ENCODE measurements at regions not wholly inside any gene's neighbourhood (a gene's known extent, or its start where the extent isn't known, plus 50 kb on each side); places are given as distances from the start of the nearest gene placed in this dataset.

DNA sequence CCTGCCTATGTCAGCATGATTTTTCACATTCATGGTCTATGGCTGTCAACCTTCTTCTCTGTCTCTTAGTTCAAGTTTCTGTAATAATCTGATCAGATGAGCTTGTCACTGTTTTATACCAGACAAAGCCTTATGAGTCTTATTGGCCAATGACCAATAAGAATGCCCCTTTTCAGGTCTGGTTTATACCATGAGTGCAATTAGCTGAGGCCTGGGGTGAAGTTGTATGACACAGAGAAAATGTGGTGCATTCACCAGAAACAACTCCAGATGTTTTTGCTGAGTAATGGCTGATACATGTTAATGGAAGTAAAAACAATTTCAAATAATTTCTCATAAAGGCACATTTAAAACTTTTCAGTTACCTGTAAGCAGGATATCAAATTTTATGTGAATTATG lies 218.6 kb upstream of the CDH8 start:
- DNase-seq (ENCODE audit: low read depth) = no peak
- no peak overlapping the region for H3K4me3 ChIP-seq (ENCODE audit: low read depth, low read length)

DNA sequence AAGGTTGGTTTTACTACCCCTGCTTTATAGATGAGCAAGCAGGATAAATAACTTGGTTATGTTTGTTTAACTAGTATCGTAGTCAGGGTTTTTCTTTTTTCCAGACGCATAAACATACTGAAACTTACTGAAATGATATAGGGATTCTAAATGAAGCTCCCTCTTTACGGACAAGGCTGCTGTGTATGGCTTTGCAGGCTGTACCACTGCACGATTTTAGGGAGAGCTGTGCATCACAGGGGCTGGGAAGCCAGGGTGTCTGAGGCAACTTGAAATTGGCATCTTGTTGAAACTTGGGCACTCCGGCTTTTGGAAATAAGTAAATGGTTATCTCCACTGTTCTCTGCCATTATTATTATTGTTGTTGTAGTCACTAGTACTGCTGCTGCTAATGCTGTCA lies 218.1 kb upstream of the CDH8 start:
- no peak for DNase-seq (ENCODE audit: low read depth)
- no peak overlapping the region for H3K4me3 ChIP-seq (ENCODE audit: low read depth, low read length)

DNA sequence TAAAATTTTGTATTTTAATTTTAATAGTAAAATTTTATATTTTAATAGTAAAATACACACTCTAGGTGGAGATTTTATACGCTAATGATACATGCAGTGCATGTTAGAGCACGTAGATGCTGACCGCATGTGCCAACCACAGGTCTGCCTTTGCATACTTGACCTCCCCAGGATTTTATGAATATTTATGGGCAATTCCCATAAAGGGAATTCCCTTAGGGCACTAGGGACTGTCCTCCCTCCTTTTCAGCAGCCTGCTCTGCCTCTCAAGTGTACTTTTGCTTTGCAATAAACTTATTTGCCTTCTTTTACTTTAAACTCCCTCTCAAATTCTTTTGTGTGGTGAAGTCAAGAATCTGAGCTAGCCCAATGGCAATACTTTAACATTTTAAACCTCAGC lies 217.7 kb upstream of the CDH8 start:
- H3K4me3 ChIP-seq (ENCODE audit: low read depth, low read length) = no peak overlapping the region
- no peak for DNase-seq (ENCODE audit: low read depth)

DNA sequence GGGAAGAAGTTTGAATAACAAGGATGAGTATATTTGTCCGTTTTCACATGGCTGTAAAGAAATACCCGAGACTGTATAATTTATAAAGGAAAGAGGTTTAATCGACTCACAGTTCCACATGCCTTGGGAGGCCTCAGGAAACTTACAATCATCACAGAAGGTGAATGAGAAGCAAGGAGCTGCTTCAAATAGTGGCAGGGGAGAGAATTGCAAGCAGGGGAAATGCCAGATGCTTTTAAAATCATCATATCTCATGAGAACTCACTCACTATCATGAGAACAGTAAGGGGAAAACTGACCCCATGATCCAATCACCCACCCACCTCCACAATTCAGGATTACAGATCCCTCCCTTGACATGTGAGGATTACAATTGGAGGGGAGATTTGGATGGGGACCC lies 212.8 kb upstream of the CDH8 start:
- no peak for DNase-seq (ENCODE audit: low read depth)
- no peak overlapping the region for H3K4me3 ChIP-seq (ENCODE audit: low read depth, low read length)

DNA sequence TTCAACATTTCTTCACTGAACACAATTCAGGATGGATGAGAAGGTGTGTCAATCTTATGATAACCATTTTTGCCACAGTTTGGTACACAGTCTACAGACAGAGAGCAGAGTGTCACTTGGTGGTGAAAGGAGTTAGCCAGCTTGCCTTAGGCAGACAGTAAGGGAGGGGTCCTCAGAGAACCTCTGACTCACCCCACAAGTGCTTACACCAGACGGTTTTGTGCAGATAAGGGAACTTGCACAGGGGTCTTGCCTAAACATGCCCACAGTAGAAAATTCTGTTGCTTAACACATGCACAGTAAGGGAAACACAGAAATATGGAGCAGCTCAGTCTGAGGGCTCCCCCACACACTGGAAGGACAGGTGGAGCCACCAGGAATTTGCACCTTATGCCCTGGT lies 204.5 kb upstream of the CDH8 start:
- no peak overlapping the region for H3K4me3 ChIP-seq (ENCODE audit: low read depth, low read length)
- no peak for DNase-seq (ENCODE audit: low read depth)

DNA sequence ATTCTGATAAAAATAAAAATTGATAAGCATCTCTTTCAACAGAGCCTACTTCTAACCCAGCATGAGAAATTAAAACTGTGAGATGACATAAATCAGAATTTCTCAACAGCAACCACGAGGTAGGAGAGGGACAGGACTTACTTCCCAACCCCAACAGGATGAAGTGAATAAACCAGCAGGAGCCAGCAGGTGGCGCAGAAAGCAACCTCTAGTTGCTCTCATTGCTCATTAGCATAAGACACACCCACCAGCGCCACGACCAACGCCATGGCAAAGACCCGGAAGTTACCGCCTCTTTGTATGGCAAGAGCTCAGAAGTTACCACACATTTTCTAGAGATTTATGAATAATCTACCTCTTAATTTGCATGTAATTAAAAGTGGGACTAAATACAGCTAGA lies 189.4 kb upstream of the CDH8 start:
- no peak overlapping the region for H3K4me3 ChIP-seq (ENCODE audit: low read depth, low read length)
- DNase-seq (ENCODE audit: low read depth) = no peak

DNA sequence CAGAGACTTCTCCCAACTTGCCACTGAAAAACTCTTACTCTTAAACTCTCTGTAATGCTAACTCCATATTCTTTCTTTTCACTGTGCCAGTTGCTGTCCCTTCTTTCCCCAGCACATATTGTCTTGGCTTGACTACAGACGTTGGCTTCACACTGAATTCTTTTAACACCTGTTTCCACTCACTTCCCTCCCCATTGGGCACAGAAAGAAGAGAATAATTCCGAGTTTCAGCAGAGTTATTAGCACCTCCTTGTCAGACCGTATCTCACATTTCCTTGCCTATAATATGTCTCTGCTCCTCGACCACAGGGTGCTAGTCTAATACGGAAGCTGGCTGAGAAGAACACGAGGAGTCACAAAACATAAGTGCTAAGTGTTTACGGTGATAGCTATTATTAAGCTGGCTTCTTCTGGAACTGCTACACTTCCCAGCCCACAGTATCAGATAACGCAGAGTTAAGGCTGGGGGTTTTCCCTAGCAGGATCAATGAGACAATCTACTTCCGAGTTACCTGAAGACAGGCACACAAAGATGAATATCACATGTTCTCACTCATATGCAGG lies 188.5 kb upstream of the CDH8 start:
- DNase-seq (ENCODE audit: low read depth) = no peak
- H3K4me3 ChIP-seq (ENCODE audit: low read depth, low read length) = no peak overlapping the region

DNA sequence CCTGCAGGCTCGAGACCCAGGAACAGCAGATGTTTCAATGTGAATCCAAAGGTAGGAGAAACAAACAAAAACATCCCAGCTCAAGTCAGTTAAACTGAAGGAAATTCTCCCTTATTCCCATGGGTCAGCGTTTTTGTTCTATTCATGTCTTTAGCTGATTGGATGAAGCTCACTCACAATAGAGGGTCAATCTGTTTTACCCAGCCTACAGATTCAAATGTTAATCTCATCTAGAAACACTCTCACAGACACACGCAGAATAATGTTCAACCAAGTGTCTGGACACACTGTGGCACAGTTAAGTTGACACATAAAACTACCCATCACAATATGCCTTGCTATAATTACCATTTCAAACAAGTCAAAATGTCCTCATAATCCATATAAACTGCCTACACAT lies 180.6 kb upstream of the CDH8 start:
- no peak overlapping the region for H3K4me3 ChIP-seq (ENCODE audit: low read depth, low read length)
- no peak for DNase-seq (ENCODE audit: low read depth)

DNA sequence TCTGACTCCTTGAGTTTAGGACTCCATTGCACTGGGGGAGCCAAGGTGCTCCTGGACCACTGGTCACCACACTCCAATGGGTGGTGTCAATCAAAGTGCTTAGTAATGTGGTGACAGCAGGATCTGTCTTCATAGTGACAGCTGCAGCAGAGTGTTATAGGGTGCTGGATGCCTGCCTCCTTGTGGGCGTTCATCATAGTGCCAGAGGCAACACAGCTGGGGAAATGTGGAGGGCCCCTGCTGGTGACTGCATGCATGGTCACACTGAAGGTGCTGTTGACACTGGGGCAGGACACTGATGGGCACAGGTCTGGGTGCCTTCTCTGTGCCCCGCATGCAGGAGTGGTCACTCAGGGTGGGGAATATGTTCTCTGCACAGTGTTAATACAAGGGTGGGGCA lies 177.5 kb upstream of the CDH8 start:
- DNase-seq (ENCODE audit: low read depth) = no peak
- no peak overlapping the region for H3K4me3 ChIP-seq (ENCODE audit: low read depth, low read length)

DNA sequence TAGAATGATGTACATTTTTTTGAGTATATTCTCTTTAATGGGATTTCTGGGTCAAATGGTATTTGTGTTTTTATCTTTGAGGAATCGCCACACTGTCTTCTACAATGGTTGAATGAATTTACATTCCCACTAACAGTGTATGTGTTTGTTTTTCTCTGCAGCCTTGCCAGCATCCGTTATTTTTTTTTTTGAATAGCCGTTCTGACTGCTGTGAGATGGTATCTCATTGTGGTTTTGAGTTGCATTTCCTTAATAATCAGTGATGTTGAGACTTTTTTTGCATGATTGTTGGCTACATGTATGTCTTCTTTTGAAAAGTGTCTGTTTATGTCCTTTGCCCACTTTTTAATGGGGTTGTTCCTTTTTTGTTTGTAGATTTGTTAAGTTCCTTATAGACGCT lies 172.7 kb upstream of the CDH8 start:
- DNase-seq (ENCODE audit: low read depth) = no peak
- no peak overlapping the region for H3K4me3 ChIP-seq (ENCODE audit: low read depth, low read length)

DNA sequence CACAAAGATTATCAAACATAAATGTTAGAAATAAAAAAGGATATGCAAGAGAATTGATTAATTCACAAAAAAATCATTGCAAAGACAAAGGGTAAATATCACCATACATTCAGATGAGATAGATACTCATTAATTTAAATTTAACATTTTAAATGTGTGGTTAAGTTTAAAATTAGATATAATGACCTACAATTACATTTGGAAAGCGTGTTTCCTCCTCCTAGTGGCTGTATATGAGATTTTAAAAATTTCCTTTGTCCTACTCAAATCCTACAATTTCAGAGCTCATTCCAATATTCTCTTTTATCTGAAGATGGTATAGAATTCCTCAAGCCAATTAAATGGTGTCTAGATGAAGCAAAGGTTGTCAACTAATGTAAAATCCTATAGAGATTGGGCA lies 169.2 kb upstream of the CDH8 start:
- DNase-seq (ENCODE audit: low read depth) = no peak
- H3K4me3 ChIP-seq (ENCODE audit: low read depth, low read length) = no peak overlapping the region

DNA sequence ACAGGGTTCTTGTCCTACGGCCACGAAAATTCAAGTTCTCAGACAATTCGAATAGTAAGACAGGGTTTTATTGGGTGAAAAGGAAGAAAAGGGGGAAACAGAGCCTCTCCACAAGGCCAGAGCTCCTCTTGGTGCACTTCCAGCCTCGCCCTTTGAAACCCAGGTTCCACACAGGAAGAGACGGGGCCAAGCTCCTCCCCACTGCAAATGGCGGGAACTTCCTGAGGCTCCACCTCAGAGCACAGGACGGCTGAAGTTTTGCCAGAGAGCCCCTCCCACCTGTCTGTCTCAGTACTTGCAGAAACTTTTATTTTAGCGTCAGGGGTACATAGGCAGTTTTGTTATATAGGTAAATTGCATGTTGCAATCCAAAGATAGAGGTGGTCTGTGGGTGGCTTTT lies 165.7 kb upstream of the CDH8 start:
- H3K4me3 ChIP-seq (ENCODE audit: low read depth, low read length) = no peak overlapping the region
- no peak for DNase-seq (ENCODE audit: low read depth)

DNA sequence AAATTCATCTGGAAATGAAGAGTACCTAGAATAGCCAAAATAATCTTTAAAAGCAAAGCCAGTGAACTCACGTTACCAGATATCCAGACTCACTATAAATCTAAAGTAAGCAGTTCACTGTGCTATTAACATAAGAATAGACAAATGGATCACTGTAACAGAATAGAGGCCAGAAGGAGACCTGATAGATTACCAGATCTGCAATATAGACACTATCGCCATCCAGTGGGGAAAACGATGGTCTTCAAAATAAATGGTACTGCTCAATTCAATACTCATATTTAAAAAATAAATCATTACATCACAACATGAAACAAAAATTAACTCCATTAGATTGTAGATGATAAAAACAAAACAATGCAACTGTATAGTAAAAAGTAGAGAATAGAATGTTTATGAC lies 158.6 kb upstream of the CDH8 start:
- H3K4me3 ChIP-seq (ENCODE audit: low read depth, low read length) = no peak overlapping the region
- DNase-seq (ENCODE audit: low read depth) = no peak

DNA sequence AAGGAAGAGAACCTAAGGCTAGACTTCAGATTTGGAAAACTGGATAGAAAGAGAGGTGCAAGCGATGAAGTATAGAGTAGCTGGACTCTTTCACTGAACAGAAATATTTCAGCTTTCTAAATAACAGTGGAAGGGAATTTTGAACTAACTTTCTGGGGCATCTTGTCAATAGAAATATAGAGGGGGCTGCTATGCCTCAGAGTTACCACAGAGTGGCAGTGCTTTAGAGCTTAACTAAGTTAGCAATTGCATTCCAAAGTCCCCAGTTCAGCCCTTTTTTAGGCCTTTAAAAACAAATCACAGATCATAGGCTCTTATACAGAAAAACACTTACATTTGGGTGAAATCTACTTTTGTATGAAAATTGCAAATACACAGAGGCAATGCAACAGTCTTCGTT lies 154.2 kb upstream of the CDH8 start:
- no peak for DNase-seq (ENCODE audit: low read depth)
- no peak overlapping the region for H3K4me3 ChIP-seq (ENCODE audit: low read depth, low read length)

DNA sequence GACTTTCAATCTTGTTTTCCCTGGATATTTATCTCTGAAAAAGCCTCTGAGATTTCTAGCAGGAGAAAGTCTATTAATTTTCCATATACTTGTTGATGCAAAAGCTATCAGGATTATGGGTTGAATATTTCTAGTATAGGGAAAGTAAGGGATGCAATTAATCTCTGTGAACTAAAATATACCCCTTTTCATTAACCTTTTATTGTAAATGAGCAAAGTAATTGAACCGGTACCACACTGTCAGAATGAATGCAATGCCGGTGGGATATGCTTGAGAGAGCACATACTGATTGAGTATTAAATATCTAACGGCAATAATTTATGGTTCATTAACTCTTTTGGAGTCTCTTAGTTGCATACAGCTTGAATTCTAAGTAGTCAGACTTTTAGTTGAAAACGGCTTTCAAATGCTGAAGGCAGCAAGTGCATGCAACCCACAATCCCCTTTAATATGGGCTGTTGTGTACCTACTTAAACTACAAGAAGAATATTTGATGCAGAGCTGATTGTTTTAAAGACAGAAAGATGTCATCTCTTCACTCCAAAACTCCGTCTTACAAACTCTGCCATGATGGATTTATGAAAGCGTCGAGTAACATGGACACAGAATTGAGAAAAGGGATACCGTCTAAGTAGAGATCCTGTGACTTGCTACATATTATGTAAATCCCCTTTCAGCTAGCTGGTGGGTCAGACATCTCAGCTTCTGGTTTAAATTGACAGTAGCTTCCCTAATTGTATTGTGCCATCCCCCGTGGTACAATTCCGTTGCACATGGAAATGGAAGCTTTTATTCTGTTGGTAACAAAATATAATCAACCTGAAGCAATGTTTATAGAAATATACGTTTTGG lies 141.3 kb upstream of the CDH8 start:
- no peak for DNase-seq (ENCODE audit: low read depth)
- H3K4me3 ChIP-seq (ENCODE audit: low read depth, low read length) = no peak overlapping the region

DNA sequence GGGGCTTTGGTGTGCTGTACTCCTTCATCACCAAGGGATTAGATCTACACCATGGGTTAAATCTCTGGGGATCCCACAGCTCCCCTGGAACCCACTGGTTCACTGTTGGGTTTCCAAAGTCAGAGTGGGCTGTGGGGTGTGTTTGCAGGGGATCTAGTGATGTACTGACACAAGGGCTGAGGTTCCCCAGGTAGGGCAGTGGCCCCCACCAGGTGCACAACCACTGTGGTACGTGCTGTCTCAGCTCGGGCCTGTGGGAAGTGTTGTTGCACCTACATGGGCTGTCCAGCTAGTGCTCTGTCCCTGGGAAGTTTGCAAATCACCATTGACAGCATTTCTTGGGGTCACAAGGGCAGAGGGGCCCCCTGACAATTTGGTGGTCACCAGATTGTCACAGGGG lies 134.4 kb upstream of the CDH8 start:
- no peak overlapping the region for H3K4me3 ChIP-seq (ENCODE audit: low read depth, low read length)
- no peak for DNase-seq (ENCODE audit: low read depth)

DNA sequence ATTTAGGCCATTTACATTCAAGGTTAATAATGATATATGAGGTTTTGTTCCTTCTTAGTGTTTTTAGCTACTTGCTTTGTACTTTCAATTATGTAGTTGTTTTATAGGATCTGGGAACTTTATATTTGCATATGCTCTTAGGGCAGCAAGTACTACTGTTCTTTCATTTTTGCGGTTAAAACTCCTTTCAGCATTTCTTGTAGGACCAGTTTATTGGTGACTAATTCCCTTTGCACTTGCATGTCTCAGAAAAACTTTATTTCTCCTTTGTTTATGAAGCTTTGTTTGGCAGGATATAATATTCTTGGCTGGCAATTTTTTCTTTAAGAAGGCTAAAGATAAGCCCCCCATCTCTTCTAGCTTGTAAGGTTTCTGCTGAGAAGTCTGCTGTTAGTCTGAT lies 131.3 kb upstream of the CDH8 start:
- no peak for DNase-seq (ENCODE audit: low read depth)
- H3K4me3 ChIP-seq (ENCODE audit: low read depth, low read length) = no peak overlapping the region

DNA sequence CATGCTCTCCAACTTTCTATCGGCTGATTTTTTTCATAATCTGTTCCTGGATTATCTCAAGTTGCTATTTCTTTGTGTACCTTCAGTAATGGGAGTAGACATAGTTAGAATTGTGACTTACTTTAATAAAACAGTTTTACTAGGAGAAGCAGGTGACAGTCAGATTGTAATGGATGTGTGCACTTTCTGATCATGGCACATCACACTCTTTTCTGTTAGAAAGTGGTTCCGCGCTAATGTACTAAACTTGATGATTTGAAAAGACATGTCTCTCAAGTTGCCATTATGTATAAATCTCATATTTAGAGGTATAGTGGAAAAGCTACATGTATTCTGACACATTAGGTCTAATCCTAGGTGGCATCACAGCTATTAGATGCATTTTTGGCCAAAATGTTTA lies 121.3 kb upstream of the CDH8 start:
- no peak for DNase-seq (ENCODE audit: low read depth)
- no peak overlapping the region for H3K4me3 ChIP-seq (ENCODE audit: low read depth, low read length)

DNA sequence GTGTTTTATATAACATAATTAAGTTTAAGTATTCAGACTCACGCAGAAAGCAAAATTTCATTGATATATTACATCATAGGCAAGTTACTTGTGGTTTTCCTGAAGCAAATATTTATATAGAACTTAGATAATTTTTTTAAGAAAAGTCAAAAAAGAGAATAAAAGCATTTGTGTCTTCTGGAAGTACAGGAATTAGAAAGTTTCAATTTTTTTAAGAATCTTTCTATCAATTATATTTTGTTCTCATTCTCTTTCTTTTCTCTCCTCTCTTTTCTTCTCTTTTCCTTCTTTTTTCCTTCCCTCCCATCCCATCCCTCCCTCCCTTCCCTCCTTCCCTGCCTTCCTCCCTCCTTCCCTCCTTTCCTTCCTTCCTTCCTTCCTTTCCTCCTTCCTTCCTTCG lies 120.7 kb upstream of the CDH8 start:
- DNase-seq (ENCODE audit: low read depth) = no peak
- no peak overlapping the region for H3K4me3 ChIP-seq (ENCODE audit: low read depth, low read length)

DNA sequence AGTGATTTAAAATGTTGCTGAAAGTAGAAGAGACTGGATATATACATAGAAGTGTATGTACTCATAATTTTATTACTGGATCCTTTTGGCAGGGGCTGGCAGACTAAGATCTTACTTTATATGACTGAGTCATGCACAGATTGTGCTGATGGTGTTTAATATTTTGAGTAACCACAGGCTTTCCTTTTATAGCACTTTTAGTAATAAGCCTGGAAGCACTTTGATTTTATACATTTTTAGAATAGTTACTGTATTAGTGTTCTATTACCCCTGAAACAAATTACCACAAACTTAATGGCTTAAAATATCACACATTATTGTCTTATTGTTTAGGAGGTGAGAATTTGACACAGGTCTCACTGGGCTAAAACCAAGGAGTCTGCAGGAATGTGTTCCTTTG lies 113.4 kb upstream of the CDH8 start:
- no peak overlapping the region for H3K4me3 ChIP-seq (ENCODE audit: low read depth, low read length)
- DNase-seq (ENCODE audit: low read depth) = no peak

DNA sequence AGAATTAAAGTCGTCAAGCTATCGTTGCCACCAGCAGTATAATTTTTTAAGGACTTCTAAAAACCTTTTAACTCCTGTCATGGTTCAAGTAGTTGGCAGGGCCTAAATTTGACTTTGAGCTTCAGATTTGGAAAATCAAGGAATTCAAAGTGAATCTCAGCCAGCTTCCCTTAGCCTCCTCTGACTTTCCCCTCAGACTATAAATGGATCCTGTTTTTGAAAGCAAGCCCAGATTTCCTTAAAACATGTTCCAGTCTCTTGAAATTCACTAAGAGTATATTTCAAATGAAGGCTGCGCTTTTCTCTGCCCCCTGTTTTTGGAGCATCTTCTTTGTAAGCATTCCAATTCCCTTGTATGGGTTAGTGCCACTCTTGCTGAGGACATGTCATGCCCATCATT lies 101.8 kb upstream of the CDH8 start:
- no peak for DNase-seq (ENCODE audit: low read depth)
- no peak overlapping the region for H3K4me3 ChIP-seq (ENCODE audit: low read depth, low read length)

DNA sequence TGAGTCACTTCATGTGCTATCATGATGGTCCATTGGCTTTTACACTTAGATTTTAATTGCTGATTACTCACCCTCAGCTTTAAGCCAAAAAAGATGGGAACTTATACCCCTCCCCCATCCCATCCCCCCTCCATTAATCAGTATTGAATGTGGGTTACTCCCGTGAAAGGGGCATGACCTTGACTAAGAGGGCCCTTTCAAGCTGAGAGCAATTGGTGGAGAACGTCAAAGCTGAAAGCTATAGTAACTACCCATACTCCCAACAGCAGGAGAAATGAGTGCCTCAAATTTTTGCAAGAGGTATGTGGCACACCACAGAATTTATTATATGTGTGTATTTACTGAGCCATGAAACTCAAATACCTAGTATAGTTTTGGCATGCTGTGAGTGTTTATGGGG lies 99.7 kb upstream of the CDH8 start:
- H3K4me3 ChIP-seq (ENCODE audit: low read depth, low read length) = no peak overlapping the region
- DNase-seq (ENCODE audit: low read depth) = no peak

Data from skeletal muscle cell (primary cell).